GM18909 (cell line): ENCODE measurements at regions not wholly inside any gene's neighbourhood (a gene's known extent, or its start where the extent isn't known, plus 50 kb on each side); places are given as distances from the start of the nearest gene placed in this dataset.

ENCODE experiments used
- ATAC-seq: cut with Tn5 transposase; IDR thresholded peaks from one replicate; pipeline ENCODE4 v1.9.1; 2021; ENCODE audit warnings: mild to moderate bottlenecking; ENCODE audit not compliant: unreplicated experiment, poor library complexity

GRCh38 chr3:14304101-14305045, 98.0 kb upstream of the SLC6A6 start:
- ATAC-seq: no peak

GRCh38 chr3:14305324-14305723, 97.1 kb upstream of the SLC6A6 start:
- ATAC-seq: no peak

- ATAC-seq: no peak
These were observed 96.3 kb upstream of the SLC6A6 start for GRCh38 chr3:14306142-14306541.

- no peak for ATAC-seq
These were observed 94.6 kb upstream of the SLC6A6 start for GRCh38 chr3:14307656-14308302.

GRCh38 chr3:14311729-14312128, 90.7 kb upstream of the SLC6A6 start:
- ATAC-seq: no peak

GRCh38 chr3:14312375-14312774, 90.0 kb upstream of the SLC6A6 start:
- ATAC-seq: no peak

GRCh38 chr3:14317057-14317553, 85.3 kb upstream of the SLC6A6 start:
- no peak for ATAC-seq

- ATAC-seq: no peak
These were observed 83.8 kb upstream of the SLC6A6 start for GRCh38 chr3:14318646-14319045.

- peak; percentile 83 for ATAC-seq
These were observed 82.7 kb upstream of the SLC6A6 start for GRCh38 chr3:14319654-14320182.

- no peak for ATAC-seq
These were observed 82.2 kb upstream of the SLC6A6 start for GRCh38 chr3:14320219-14320618.

- no peak for ATAC-seq
These were observed 80.4 kb upstream of the SLC6A6 start for GRCh38 chr3:14322001-14322400.

- ATAC-seq: no peak
These were observed 79.6 kb upstream of the SLC6A6 start for GRCh38 chr3:14322667-14323295.

- no peak for ATAC-seq
These were observed 78.8 kb upstream of the SLC6A6 start for GRCh38 chr3:14323401-14324223.

GRCh38 chr3:14324224-14324944, 78.0 kb upstream of the SLC6A6 start:
- ATAC-seq: no peak

GRCh38 chr3:14328422-14328821, 74.0 kb upstream of the SLC6A6 start:
- ATAC-seq: no peak

GRCh38 chr3:14329116-14329830, 73.1 kb upstream of the SLC6A6 start:
- no peak for ATAC-seq

- ATAC-seq: no peak
These were observed 72.6 kb upstream of the SLC6A6 start for GRCh38 chr3:14329842-14330241.

GRCh38 chr3:14330508-14330907, 71.9 kb upstream of the SLC6A6 start:
- no peak for ATAC-seq

- ATAC-seq: no peak
These were observed 71.2 kb upstream of the SLC6A6 start for GRCh38 chr3:14331251-14331650.
